Neural cell (in vitro differentiated cells): ENCODE measurements at regions not wholly inside any gene's neighbourhood (a gene's known extent, or its start where the extent isn't known, plus 50 kb on each side); places are given as distances from the start of the nearest gene placed in this dataset.

Experiments used
- H2AFZ ChIP-seq: fragments of 200-600, 300-800 bp; sonication (generic), shearing (Covaris generic); 2 replicates; pipeline ENCODE4 v1.6.0; 2014; ENCODE audit warnings: low read depth, mild to moderate bottlenecking, antibody characterized with exemption, low read length, moderate library complexity
- H3F3A ChIP-seq: fragments of 200-600 bp; shearing (Covaris generic); 2 replicates; pipeline ENCODE4 v1.6.1; 2016; ENCODE audit warnings: mild to moderate bottlenecking, moderate library complexity, mixed read lengths, antibody characterized with exemption, low read length; ENCODE audit not compliant: insufficient read depth, poor library complexity, severe bottlenecking
- H3K27ac ChIP-seq: fragments of 200-600, 300-800 bp; sonication (generic), shearing (Covaris generic); 2 replicates; pipeline ENCODE4 v1.5.1; 2014; ENCODE audit warnings: mild to moderate bottlenecking, low read length, moderate library complexity
- H3K27me3 ChIP-seq: fragments of 300-800, 200-600 bp; sonication (generic), shearing (Covaris generic); 2 replicates; pipeline ENCODE4 v1.6.0; 2014; ENCODE audit warnings: mild to moderate bottlenecking, low read depth, low read length, moderate library complexity; ENCODE audit not compliant: insufficient read depth
- H3K36me3 ChIP-seq: fragments of 300-800, 200-600 bp; sonication (generic), shearing (Covaris generic); 2 replicates; pipeline ENCODE4 v1.5.1; 2014; ENCODE audit warnings: mild to moderate bottlenecking, antibody characterized with exemption, low read length, moderate library complexity; ENCODE audit not compliant: insufficient read depth
- H3K4me2 ChIP-seq: fragments of 300-800, 200-600 bp; sonication (generic), shearing (Covaris generic); 2 replicates; pipeline ENCODE4 v1.6.0; 2014; ENCODE audit warnings: mild to moderate bottlenecking, low read length
- H3K4me3 ChIP-seq: fragments of 300-800, 200-600 bp; sonication (generic), shearing (Covaris generic); 2 replicates; pipeline ENCODE4 v1.5.1; 2014; ENCODE audit warnings: mild to moderate bottlenecking, low read length, moderate library complexity
- H3K79me2 ChIP-seq: fragments of 200-600 bp; shearing (Covaris generic); replicated peaks from 2 replicates; pipeline ENCODE4 v1.6.0; 2014; ENCODE audit warnings: mild to moderate bottlenecking, low read length, moderate library complexity; ENCODE audit not compliant: insufficient read depth
- H3K9ac ChIP-seq: fragments of 300-800, 200-600 bp; sonication (generic), shearing (Covaris generic); 2 replicates; pipeline ENCODE4 v1.6.1; 2016; ENCODE audit warnings: mild to moderate bottlenecking, low read length, mixed read lengths
- H3K9me2 ChIP-seq: fragments of 200-600 bp; shearing (Covaris generic); 2 replicates; pipeline ENCODE4 v1.6.1; 2016; ENCODE audit warnings: mild to moderate bottlenecking, low read length, mixed read lengths; ENCODE audit not compliant: insufficient read depth
- H3K9me3 ChIP-seq: fragments of 200-600, 300-800 bp; sonication (generic), shearing (Covaris generic); 2 replicates; pipeline ENCODE4 v1.6.1; 2016; ENCODE audit warnings: mild to moderate bottlenecking, mixed run types, low read length, moderate library complexity, mixed read lengths
- H4K20me1 ChIP-seq: fragments of 200-600 bp; shearing (Covaris generic); 2 replicates; pipeline ENCODE4 v1.6.1; 2016; ENCODE audit warnings: mild to moderate bottlenecking, mixed run types; ENCODE audit not compliant: insufficient read depth
- CTCF ChIP-seq: fragments of 450-650 bp; IDR thresholded peaks from 2 replicates; pipeline ENCODE4 v1.5.1; 2014; ENCODE audit warnings: antibody characterized with exemption, mild to moderate bottlenecking, moderate library complexity; ENCODE audit not compliant: poor library complexity, severe bottlenecking
- EP300 ChIP-seq: fragments of 450-650 bp; conservative IDR thresholded peaks from 2 replicates; pipeline ENCODE4 v1.6.1; 2014; ENCODE audit warnings: antibody characterized with exemption, mild to moderate bottlenecking, moderate library complexity; ENCODE audit not compliant: poor library complexity, severe bottlenecking
- EZH2 ChIP-seq: fragments of 200-600, 300-800 bp; shearing (Covaris generic), sonication (generic); IDR thresholded peaks from 2 replicates; pipeline ENCODE4 v1.6.1; 2014; ENCODE audit warnings: antibody characterized with exemption, low read length, borderline replicate concordance, mild to moderate bottlenecking; ENCODE audit not compliant: insufficient read depth, poor library complexity, severe bottlenecking
- MXI1 ChIP-seq: fragments of 450-650 bp; conservative IDR thresholded peaks from 2 replicates; pipeline ENCODE4 v1.6.1; 2014; ENCODE audit warnings: antibody characterized with exemption, mild to moderate bottlenecking; ENCODE audit not compliant: poor library complexity, severe bottlenecking
- POLR2AphosphoS5 ChIP-seq: IDR thresholded peaks from 2 replicates; pipeline ENCODE4 v1.6.1; 2012
- RAD21 ChIP-seq: fragments of 450-650 bp; conservative IDR thresholded peaks from 2 replicates; pipeline ENCODE4 v1.6.1; 2014; ENCODE audit warnings: antibody characterized with exemption, mild to moderate bottlenecking, moderate library complexity
- SMC3 ChIP-seq: fragments of 450-650 bp; conservative IDR thresholded peaks from 2 replicates; pipeline ENCODE4 v1.6.1; 2014; ENCODE audit warnings: antibody characterized with exemption, mild to moderate bottlenecking, moderate library complexity; ENCODE audit not compliant: poor library complexity
- TAF1 ChIP-seq: IDR thresholded peaks from 2 replicates; pipeline ENCODE4 v1.6.1; 2012; ENCODE audit warnings: low read depth
- TF ChIP-seq, protein P1 (sequence below): IDR thresholded peaks from 2 replicates; pipeline ENCODE4 v1.6.1; 2012; ENCODE audit warnings: borderline replicate concordance

DNA sequence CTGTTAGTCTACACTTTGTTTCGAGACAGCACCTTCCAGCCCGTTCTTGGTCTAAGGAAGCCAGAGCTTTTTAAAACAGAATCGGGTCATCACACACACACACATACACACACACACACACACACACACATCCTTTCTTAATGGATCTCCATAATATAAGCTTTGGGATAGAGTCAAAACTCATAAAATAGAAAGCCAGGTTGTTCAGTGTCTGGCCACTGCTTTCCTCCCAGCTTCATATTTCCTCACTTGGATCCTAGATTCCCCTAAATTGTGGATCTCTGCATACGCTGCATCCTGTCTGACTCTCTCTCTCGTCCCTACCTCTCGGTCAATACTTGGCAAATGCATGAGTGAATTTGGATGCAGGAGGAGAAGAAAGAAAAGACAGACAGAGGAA is 120.5 kb upstream of the SLC14A2 start:
- no peaks in the 10 kb centered on the region for H4K20me1 ChIP-seq
- no peak overlapping the region for H3K9ac ChIP-seq
- H3K27me3 ChIP-seq: no peaks in the 10 kb centered on the region
- H3F3A ChIP-seq: no peaks in the 10 kb centered on the region
- H3K4me3 ChIP-seq: no peak overlapping the region
- no peaks in the 10 kb centered on the region for H3K9me3 ChIP-seq
- no peak overlapping the region for H2AFZ ChIP-seq
- TF ChIP-seq SMC3 (no peak), TAF1 (no peak), CTCF (no peak), EP300 (no peak), POLR2AphosphoS5 (no peak)
- TF ChIP-seq, protein P1, sequence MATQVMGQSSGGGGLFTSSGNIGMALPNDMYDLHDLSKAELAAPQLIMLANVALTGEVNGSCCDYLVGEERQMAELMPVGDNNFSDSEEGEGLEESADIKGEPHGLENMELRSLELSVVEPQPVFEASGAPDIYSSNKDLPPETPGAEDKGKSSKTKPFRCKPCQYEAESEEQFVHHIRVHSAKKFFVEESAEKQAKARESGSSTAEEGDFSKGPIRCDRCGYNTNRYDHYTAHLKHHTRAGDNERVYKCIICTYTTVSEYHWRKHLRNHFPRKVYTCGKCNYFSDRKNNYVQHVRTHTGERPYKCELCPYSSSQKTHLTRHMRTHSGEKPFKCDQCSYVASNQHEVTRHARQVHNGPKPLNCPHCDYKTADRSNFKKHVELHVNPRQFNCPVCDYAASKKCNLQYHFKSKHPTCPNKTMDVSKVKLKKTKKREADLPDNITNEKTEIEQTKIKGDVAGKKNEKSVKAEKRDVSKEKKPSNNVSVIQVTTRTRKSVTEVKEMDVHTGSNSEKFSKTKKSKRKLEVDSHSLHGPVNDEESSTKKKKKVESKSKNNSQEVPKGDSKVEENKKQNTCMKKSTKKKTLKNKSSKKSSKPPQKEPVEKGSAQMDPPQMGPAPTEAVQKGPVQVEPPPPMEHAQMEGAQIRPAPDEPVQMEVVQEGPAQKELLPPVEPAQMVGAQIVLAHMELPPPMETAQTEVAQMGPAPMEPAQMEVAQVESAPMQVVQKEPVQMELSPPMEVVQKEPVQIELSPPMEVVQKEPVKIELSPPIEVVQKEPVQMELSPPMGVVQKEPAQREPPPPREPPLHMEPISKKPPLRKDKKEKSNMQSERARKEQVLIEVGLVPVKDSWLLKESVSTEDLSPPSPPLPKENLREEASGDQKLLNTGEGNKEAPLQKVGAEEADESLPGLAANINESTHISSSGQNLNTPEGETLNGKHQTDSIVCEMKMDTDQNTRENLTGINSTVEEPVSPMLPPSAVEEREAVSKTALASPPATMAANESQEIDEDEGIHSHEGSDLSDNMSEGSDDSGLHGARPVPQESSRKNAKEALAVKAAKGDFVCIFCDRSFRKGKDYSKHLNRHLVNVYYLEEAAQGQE: no peak
- H3K4me2 ChIP-seq: no peak overlapping the region
- H3K9me2 ChIP-seq: no peaks in the 10 kb centered on the region
- H3K27ac ChIP-seq: no peak overlapping the region
- H3K36me3 ChIP-seq: no peaks in the 10 kb centered on the region
- no peaks in the 10 kb centered on the region for H3K79me2 ChIP-seq

- H3K9me2 ChIP-seq: no peaks in the 10 kb centered on the region
- H3K9me3 ChIP-seq: no peaks in the 10 kb centered on the region
- no peaks in the 10 kb centered on the region for H3F3A ChIP-seq
- no peak overlapping the region for H3K4me2 ChIP-seq
- H2AFZ ChIP-seq: no peak overlapping the region
- H3K27me3 ChIP-seq: no peaks in the 10 kb centered on the region
- H3K79me2 ChIP-seq: no peaks in the 10 kb centered on the region
- no peak overlapping the region for H3K4me3 ChIP-seq
- H3K27ac ChIP-seq: no peak overlapping the region
- no peaks in the 10 kb centered on the region for H3K36me3 ChIP-seq
- H3K9ac ChIP-seq: no peak overlapping the region
- TF ChIP-seq TAF1 (no peak), EZH2 (no peak), POLR2AphosphoS5 (no peak), CTCF (no peak), MXI1 (no peak), EP300 (no peak), RAD21 (no peak), SMC3 (no peak)
- TF ChIP-seq, protein P1: no peak
- H4K20me1 ChIP-seq: no peaks in the 10 kb centered on the region
These were observed 118.5 kb upstream of the SLC14A2 start for GRCh38 chr18:45496741-45497140.
